Epithelial cell of proximal tubule (primary cell): ENCODE measurements at regions not wholly inside any gene's neighbourhood (a gene's known extent, or its start where the extent isn't known, plus 50 kb on each side); places are given as distances from the start of the nearest gene placed in this dataset.

Experiments used
- DNase-seq: peaks from one replicate; pipeline ENCODE4 v3.0.0-alpha.2; 2011; ENCODE audit warnings: low read depth
- H3K4me3 ChIP-seq: 2 replicates; pipeline ENCODE4 v1.5.1; 2011; ENCODE audit warnings: low read depth, mild to moderate bottlenecking, low read length
- TF ChIP-seq, protein P1 (sequence below): conservative IDR thresholded peaks from 2 replicates; pipeline ENCODE4 v1.5.1; 2012; ENCODE audit warnings: low read depth, mild to moderate bottlenecking, low read length

DNA sequence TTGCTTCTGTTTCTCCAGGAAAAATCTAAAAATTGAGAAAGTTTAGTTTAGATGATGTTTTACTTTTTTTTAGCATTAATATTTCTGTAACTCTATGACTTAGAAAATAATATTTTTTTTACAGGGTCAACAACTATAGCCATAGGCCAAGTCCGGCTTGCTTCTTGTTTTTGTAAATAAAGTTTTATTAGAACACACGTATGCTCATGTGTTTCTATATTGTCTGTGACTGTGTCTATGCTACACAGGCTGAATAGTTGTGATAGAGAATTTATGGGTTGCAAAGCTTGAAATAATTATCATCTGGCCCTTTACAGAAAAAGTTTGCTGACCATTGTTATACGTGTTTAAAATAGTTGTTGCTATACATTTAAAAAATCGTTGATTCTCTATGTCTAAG is 399.2 kb downstream of the EPM2A start:
- no peak overlapping the region for H3K4me3 ChIP-seq
- TF ChIP-seq, protein P1, sequence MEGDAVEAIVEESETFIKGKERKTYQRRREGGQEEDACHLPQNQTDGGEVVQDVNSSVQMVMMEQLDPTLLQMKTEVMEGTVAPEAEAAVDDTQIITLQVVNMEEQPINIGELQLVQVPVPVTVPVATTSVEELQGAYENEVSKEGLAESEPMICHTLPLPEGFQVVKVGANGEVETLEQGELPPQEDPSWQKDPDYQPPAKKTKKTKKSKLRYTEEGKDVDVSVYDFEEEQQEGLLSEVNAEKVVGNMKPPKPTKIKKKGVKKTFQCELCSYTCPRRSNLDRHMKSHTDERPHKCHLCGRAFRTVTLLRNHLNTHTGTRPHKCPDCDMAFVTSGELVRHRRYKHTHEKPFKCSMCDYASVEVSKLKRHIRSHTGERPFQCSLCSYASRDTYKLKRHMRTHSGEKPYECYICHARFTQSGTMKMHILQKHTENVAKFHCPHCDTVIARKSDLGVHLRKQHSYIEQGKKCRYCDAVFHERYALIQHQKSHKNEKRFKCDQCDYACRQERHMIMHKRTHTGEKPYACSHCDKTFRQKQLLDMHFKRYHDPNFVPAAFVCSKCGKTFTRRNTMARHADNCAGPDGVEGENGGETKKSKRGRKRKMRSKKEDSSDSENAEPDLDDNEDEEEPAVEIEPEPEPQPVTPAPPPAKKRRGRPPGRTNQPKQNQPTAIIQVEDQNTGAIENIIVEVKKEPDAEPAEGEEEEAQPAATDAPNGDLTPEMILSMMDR = no peak
- DNase-seq = no peak

GRCh38 chr6:145339089-145339488 is 396.2 kb downstream of the EPM2A start:
- DNase-seq = no peak
- TF ChIP-seq, protein P1 = no peak

GRCh38 chr6:145340256-145340655 is 395.1 kb downstream of the EPM2A start:
- TF ChIP-seq, protein P1 = no peak
- H3K4me3 ChIP-seq = no peak overlapping the region
- DNase-seq = no peak

More at GRCh38 chr6:145339089-145339488, 396.2 kb downstream of the EPM2A start:
- no peak overlapping the region for H3K4me3 ChIP-seq

- TF ChIP-seq, protein P1 = no peak
- DNase-seq = no peak
- no peak overlapping the region for H3K4me3 ChIP-seq
Observed at GRCh38 chr6:145345094-145345493, 390.2 kb downstream of the EPM2A start.

DNA sequence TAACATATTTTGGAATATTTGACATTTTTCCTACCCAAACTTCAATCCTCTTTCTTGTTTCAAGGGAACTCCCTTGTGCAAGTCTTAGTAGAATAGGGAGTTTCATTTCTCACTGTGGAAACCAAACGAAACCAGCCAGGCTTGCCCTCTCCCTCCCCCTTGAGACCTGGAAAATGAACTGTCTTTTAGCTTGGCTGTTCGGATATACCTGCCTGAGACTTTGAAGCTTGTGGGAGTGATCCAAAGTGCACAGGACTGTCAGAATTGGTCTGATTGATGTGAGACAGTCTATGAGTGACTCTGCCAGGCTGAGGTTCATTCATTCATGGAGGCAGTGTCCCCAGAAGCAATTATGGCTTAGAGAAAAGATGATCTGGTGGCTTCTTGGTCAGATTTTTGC is 388.1 kb downstream of the EPM2A start:
- TF ChIP-seq, protein P1 = no peak
- no peak overlapping the region for H3K4me3 ChIP-seq
- DNase-seq = no peak

DNA sequence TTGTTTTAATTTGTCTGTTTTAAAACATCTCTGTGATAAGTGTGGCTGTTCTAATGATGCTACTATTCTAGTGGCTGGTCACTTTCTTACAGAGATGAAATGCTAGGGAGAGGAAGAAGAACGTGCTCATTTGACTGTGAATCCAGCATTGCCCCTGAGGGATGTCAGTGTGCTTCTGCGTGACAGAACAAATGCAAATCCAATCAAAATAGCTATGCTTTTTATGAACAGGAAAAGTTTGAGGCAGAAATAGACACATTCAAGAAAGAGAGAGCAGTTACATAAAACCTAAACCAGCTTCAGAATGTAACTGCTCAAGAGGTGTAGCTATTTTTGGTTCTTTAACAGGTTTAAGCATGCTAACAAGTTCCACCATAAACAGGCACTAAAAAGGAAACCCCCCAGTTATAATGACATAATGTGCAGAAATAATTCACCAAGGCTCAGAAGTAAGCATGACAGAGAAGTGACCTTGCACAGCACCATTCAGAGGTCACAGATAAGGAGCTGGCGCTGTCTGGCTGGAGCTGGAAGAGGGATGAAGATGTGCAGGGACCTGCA is 385.3 kb downstream of the EPM2A start:
- TF ChIP-seq, protein P1 = no peak
- no peak overlapping the region for H3K4me3 ChIP-seq
- no peak for DNase-seq

DNA sequence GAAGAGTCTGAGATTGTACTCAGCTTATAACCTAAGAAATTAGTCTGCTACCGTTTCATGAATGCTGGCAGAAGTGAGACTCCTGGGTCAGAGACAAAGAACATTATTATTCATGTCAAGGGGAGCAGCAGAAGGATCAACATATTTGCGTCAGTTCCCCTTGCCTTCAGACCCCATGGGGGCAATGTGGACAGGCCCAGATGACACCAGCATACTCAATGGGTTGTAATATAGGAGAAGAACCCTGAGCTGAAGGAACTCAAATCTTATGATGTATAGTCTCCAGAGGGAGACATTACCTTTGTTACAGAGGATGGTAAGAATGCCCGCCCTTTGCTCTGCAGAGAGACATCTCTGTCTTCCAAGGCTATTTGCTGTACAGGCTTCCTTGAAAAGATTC is 384.4 kb downstream of the EPM2A start:
- no peak overlapping the region for H3K4me3 ChIP-seq
- TF ChIP-seq, protein P1 = no peak
- DNase-seq = no peak
